ENCODE measurements at regions not wholly inside any gene's neighbourhood (a gene's known extent, or its start where the extent isn't known, plus 50 kb on each side); places are given as distances from the start of the nearest gene placed in this dataset.

DNA sequence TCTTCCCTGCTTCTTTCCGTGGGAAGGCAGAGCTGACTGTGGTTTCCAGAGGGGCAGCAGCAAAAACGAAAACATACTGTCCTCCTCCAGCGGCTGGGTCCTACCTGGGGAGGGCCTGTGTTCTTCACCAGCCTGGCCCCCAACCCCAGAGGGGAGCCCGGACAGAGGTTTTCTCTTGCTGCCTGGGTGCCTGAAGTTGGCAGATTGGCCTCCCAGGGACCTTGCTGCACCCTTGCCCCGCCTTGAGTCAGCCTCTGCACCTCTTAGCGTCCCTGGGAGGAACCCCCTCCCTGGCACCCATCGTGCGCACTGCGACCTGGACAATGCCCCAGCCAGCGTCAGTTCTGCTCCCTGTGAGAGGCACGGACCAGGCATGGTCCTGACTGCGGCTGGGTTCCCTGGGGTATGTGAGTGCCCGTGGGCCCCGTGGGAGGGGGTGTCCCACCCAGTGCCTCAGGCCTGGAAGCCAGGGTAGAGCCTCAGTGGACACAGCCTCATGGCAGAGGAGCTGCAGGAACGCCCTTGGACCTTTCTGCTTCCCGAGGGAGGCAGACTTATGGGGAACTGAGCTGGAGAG lies 56.8 kb upstream of the PRR23E start:
- no peak for DNase-seq (ENCODE audit: low spot score)

DNA sequence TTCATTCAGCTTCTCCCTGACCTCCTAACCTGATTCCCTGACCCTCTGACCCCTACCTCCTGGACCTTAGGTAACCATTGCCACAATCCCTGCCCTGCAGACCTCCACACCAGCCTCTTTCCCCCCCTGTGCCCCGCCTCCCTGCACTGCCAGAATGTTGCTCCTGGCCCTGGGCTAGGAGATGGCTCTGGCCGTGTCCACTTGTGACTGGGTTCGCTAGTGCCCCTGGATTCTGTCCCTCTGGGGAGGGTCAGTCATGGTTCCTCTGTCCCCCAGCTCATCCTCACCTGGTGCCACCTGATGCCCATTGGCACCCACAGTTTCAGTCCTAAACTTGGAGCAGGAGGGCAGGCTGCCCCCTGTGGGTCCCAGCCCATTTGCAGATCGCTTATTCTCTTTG lies 56.2 kb upstream of the PRR23E start:
- no peak for DNase-seq (ENCODE audit: low spot score)

- no peak for DNase-seq (ENCODE audit: low spot score)
These were observed 55.8 kb upstream of the PRR23E start for GRCh38 chr3:127137113-127137512.

DNA sequence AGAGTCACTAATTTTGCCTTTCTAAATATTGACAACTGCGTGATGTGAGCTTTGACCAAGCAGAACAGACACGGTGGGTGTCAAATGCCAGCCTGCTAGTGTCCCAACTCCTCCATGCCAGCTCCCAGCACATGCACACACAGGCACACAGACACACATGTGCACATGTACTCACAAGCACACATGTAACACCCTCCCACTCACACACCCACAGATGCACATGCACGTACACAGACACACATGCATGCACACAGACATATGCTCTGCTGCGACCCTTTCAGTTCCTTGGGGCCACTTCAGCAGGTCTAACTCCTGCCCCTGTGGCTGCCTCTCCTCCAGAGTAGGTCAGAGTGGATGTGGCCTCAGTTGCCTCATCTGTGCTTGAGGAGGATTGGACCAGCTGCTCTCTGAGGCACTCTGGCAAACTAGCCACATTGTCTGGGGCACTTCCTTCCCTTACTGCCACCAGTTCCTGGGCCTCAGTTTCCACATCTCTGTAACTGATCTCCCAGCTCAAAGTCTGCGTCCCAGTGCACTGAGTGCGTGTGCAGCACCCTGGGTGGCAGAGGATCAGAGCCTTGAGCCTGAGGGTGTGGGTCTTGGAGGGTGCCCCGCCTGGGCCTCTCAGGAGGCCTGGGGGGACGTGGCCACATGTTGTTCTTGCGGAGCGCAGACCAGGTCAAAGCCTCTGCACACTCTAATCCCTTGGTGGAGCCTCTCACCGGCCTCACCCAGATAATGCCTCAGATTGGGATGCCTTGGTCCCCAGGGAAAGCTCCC lies 55.0 kb upstream of the PRR23E start:
- peak; percentile 32 for DNase-seq (ENCODE audit: low spot score)

DNA sequence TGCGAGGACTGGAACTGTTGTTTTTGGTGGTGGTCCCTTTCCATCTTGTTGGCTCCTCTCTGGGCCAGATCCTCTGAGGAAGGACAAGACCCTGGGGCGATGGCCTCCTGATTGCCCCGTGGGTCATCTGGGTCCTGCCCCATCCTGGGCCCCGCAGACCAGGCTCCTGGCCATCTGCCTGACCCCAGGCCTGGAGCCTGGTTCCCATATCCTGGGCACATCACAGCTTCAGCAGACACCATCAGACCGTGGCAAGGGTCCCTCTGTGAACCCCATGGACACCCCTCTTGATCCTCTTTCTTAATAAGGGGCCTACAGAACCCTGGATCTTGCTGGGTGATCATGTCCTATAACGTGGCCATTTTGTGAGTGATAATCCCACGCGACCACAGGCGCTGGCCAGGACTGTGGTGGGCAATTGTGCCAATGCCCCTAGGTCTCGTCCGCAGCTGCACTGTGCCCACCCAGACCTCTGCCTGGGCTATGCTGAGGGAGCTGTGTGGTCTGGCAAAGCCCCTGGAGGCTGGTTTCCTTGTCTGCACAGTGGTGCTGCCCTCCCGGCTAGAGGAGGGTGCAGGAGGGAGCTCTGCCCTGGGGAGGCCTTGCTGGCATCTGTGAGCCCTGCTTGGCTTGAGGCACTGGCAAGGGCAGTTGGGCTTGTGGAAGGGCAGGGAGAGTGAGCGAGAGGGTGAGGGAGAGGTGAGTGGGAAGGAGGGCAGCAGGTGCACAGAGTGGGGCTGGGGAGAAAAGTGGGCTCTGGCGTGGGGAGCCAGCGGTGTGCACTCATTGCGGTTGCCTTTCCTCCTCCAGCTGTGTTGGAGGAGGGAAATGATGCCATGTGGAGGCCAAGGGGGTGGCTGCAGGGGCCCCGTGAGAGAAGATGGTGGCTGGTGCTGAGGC lies 53.1 kb upstream of the PRR23E start:
- DNase-seq (ENCODE audit: low spot score), result no peak

DNA sequence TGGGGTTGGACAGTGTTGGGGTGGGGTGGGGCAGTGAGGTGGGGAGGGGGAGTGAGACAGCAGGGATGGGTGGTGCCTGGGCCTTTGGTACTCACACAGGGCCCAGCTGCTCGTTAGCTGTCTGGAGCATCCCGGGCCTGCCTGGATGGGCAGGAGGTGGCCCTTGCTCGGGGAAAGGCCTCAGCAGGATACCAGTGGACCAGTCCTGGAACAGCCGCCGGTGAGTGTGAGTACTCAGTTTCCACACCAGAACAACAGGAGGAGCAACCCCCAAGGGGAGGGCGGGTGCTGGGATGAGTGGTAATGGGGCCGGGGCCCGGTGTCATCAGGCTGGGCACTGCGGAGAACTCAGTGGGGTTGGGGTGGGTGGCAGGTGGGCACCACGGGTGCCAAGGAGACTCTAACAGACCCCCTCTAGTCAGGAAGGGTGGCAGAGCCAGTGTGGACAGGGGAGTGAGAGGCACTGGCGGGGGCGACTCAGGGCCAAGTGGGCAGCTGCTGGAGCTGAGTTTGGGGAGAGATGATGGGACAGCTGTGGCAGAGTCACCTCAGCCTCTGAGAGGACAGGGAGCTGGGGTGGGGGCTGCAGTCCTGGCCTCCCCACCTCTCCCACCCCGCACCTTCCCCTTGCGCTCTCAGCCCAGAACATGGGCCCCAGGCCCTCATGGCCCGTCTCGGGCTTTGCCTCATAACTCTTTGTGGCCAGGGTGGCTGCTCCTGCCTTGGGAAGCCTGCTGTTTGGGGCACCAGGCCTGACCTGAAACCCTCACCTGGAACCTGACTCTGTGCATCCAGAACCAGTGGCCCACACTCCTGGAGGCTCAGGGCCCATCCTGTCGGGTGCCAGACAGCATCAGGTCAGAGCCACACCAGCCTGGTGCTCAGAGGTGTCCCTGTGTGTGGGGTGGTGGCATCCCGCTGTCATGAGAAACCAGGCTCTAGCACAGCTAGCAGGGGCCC lies 52.1 kb upstream of the PRR23E start:
- DNase-seq (ENCODE audit: low spot score), result no peak

DNA sequence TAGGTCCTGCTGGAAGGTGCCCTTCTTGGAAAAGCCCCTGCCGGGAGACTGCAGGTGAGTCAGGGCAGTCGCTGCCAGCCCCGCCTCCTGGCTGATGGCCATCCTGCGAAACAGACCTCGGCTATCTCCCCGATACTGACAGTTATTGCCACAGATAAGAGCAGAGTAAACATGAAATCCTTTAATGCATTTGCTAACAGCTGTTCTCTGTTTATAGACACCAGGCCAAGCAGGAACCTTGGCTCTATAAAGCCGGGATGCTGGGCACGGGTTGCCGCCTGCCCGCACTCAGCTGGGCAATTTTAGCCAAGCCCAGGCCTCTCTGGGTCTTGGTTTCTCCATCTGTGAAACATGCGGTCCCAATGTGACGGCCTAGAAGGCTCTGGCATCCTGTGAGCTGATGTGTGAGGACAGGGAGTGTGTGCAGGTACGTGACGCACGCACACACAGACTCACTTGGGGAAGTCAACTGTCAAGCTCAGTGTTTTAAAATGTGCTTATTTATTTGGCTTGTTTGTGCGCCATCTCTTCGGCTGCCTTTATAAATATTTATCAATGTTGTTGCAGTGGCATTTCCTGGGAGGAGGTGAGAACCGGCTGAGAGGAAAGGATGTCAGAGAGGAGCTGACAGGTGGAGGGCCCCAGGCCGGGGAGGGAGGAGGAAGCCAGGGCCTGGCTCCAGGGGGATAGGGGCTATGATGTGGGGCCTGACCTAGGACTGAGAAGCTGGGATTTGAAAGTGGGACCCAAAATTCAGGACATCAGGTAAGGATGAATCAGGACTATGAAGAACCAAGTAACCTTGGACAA lies 50.8 kb upstream of the PRR23E start:
- peak; percentile 10 for DNase-seq (ENCODE audit: low spot score)

Measured in ecto neural progenitor cell (in vitro differentiated cells).